GM21367 (cell line): ENCODE measurements at regions not wholly inside any gene's neighbourhood (a gene's known extent, or its start where the extent isn't known, plus 50 kb on each side); places are given as distances from the start of the nearest gene placed in this dataset.

Source experiments
- ATAC-seq: cut with Tn5 transposase; IDR thresholded peaks from one replicate; pipeline ENCODE4 v1.9.1; 2021; ENCODE audit not compliant: unreplicated experiment

DNA sequence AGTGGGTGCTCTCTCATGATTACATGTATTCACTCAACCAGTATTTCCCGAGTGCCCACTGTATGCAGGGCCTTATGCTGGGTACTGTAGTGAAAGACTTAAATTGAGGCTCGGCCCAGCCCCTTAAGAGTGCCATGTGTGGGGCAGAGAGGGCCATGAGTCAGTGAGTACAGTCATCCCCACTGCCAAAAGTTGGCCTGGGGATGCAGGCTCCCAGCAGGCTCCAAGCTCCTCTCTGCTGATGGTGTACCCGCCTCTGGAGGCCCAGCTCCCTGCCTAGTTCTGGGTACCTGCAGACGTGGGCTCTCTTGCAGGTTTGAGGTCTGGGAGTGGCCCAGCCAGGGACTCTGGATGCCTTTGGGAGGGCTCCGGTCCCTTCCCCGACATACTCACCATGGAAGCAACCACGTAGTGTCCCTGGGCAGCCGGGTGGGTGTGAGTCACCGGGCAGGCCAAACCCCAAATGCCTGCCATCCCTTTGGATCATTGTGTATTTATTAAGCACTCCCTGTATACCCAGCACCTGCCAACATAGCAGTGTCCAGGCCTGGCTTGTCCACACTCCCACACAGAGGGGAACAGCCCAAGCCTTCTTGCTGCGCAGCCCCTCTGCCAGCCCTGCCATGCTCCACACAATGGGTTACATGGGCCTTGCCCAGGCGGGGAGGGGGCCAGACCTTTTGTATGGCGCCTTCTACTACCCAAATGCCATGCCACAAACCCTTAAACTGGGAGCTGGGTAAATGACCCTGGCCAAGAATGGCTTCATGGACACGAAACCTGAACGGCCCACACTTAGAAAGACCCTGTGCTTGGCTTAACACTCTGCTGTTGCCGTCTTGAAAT is 153.6 kb downstream of the VEGFA start:
- ATAC-seq = no peak

DNA sequence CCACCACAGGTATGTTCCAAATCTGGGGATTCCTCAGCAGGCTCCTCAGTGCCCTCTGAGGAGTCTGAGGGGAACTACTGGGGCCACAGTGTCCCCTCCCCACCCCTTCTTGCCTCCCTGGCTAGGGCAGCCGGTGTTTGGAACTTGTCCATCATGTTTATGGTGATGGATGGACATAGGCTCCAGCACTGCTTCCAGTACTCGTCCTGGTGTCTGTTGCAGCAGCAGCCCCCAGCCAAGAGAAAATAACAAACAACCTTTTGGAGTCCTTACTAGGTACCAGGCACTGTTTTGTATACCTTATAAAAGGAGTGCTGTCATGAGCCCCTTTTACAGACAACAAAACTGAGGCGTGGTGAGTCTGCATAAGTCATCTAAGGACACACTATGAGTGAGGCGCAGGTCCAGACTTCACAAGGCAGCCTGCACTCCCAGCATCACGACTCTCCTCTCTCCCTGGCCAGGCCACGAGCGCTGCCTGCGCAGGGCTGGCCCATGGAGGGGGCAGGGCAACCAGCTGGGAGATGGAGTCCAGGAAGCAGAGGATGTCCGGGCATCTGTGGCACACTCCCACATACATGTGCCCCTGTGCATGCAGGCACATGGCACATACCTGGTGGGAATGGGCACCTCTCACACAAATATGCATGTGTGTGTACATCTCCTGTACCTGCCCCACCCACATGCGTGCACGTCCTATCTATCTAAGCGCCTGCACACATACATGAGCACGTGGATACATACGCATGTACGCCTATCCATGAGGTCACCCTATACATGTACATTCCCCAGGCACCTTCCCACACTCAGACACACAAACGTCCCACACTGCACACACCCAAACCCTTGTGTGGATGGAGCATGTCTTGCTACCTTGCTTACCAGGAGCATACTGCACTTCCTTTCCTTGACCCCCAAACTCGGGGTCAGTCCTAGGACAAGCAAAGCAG is 152.7 kb downstream of the VEGFA start:
- ATAC-seq = no peak

DNA sequence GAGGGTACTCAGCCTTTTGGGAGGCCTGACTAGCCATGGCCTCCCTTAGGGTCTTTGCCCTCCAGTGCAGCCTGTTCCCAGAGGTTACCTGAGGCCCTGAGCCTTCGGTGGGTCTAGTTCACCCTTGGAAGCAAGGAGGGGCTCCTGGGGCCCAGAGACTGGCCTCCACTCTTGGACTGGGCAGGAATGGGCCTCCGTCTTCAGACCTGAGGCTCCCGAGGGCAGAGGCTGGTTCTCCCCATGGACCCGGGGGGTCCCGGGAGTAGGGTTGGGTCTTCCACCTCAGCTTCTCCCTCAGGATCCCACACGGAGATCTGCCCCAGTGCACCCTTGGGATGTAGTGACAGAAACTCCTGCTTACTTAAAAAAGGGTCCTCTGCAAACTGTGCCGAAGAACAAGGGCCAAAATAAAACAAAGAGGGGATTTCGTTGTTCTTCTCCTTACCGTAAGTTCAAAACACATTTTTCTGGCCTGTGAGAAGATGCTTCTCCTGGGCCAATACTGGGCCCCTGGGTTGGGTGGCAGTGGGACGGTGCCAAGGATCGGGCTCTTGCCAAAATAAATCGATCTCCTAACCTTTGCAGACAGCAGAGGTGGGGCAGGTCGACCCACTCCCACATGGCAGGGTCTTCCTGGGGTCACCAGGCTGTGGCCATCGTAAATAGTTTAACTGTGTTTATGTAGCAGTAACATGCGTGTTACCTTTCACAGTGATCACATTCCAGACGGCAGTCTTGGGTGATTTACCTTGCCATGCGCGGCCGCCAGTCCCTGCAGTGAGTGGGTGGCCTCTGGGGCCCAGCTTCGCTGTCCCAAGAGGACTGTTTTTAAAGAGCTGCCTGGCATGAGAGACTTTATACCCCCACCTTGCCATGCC is 151.8 kb downstream of the VEGFA start:
- no peak for ATAC-seq

DNA sequence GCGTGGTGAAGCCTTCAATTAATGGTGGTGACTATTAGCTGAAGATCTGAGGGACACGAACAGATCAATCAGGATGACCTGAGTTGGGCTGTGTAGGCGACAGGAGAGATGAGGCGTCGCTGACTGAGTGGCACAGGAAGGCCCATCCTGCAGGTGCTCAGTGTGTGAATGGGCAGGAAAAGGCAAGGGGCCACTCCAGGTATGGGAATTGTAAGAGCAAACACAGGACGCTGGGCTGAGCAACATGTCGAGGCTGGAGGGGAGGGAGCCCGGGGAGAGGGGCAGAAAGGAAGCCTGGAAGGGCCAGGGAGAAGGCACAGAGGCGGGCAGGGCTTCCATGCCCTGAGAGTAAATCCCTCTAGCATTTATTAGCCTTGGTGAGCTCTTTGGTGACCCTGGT is 151.0 kb downstream of the VEGFA start:
- ATAC-seq = no peak

DNA sequence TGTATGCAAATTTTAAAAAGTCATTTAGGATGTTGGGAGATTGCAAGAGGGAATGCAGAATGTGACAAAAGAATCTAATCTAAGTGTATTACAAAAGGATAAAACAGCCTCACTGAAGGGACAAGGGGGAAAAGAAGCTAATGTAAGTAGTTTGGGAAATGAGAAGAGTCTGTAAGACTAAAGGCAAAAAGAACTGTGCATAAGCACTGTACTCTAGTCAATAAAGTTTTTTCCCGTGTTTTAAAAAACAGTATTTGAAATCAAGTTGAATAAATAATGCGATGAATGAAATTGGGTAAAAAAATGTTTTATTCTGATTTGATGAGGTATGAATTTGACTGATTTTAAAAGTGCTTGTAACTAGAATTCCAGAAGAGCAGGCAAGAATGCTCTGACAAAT is 149.8 kb downstream of the VEGFA start:
- no peak for ATAC-seq

DNA sequence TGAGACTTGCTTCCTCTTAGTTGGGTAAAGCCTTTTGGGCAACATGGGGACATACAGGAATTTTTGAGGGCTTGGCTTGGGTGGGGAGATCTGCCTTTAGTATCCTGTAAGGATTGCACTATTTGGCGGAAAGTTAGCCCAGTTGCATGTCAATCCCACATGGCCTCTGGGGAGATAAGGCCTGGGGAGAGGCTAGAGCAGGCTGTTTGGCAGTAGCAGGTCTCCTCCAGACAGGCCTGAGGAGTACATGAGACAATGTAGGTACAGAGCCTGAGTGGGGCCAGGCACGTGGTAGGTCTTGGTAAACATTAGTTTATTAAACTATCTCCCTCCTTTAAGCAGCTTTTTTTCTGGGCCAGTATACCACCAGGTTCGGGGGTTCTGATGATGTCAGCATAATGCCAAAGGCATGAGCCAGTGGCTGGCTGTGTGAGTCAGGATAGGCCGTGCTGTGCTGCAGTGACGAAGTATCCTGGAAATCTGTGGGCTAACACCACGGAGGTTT is 147.9 kb downstream of the VEGFA start:
- no peak for ATAC-seq

DNA sequence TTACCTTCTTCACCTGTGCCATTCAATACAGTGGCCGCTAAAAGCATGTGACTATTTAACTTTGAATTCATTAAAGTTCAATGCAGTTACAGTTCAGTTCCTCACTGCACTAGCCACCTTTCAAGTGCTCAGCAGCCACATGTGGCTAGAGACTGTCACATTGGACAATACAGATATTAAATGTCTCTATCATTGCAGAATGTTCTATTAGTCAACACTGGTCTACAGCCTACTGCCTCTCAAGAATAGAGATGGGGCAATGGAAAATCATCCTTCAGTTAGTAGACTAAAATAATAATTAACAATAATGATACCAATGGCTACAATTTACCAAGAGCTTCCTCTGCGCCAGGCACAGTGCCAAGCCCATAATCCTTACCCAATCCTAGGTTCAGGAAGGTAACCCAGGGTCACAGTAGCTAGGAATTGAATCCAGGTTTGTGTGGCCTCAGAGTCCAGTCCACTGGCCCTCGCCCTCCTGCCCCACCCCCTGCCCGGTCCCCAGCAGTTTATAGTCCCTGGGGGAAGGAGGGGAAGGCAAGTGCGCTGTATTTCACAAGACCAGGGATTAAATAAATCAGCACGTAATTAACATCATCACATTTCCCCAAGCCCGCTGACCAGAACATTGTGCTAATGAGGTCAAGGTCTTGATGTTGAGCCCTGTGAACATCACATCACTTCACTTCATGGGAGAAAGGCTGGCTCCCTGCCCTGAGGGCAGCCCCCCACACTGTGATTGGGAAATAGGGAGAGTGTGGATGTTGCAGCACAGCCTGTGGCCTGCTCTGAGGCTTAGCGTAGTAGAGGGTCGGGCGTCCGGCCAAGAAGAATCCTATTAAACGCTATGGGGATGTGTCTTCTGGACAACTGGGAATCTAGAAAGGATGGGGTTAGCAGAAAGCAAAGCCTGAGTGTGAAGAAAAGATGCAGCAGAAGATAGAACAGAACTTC is 147.2 kb downstream of the VEGFA start:
- ATAC-seq = no peak

DNA sequence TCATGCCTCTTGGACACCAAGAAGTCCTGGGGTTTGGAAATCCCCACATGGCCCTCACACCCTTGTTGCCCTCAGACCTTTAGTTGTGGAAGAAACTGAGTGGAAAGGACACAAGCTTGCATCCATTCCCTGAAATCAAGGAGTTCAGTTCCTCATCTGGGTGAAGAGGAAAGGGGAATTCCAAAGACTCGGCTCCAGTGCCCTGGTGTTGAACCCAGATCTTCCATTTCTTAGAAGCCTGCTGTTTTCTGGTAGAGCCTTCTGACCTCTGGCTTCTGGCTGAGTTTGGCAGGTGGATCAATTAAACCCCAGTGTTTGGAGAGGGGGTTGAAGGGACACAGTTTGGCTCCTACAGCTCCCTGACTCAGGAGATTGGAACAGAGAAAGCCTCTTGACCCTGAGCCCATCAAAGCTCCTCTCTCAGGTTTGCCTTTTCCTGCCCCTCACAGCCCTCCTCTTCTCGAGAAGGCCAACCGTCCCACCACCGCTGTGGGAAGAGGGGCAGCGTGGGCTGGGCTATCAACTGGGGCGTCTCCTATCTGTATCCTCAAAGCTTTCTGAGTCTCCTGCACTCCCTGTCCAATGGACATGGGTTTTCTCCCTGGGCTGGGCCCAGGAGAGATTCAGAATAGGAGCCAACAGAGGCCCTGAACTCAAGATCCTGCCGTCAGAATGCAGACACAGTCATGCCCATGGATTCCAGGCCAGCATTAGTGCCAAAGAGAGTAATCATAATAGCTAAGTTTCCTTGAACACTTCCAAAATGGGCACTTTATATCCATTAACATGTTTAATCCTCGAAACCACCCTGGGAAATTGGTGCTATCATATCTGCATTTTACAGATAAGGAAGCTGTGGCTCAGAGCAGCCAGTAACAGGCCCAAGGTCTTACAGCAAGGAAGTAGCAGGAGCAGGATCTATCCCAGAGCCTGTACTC is 146.2 kb downstream of the VEGFA start:
- ATAC-seq = no peak

DNA sequence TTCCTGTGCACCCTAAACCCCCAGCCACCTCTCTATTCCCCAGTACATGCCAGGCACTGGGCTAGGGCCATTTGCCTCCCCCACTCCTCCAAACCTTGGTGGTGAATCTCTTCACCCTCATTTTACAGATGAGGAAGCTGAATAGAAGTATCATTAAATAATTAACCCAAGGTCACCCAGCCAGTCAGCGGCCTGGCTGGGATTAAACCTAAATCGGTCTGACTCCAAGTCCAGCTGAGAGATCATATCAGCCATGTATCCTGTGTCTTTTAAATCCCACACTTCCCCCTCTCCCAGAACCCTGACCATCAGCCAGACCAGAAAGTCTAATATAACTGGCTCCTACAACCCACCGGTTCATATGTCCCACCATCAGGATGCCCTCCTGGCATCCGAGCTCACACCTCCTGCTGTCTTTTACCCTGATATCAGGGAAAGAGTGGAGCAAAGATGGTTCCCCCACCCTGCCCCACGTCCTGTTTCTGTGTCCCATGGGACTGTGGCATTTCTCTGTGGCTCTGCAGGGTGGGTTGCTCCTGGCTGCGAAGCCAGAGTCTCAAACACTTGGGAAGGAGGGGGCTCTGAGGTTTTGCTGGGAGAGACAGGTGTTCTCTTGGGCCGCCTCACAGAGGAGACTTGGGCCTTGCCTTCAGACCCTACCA is 145.3 kb downstream of the VEGFA start:
- no peak for ATAC-seq

DNA sequence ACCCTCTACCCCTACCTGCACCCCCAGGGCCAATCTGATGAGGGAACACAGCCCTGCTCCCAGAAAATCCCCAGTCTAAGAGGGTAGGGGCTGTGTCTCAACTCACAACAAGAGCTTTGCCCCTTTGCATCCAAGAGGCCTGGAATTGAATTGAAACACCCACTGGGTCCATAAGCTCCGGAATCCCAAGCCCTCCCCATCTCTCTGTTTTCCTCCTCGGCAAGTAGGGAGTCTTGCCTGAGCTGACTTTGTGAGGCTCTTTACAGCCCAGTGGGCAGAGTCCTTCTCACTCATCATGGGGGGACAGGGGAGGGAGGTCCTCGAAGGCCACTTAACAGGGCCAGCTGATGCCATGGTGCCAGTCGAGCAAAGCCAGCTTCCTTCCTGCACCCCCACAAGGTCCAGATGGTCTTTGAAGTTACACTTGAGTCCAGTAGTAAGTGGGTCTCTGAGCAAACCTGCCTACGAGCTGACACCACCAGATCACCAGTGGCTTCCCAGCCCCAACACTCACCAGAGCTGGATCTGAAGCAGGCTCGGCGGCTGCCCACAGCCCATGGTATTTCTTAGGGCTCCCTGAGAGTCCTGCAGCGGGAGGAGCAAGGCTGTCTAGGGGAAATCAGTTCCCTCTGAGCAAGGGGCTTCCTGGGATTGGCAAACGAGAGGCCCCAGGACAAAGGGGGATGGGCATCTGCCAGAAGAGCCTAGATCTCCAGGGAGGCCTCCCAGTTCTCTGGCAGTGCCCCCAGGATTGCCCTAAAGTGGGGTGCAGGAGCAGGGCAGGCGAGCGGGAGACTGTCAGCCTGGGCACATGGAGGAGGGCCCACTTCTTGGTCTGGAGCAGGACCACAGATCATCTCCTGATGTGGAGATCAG is 144.5 kb downstream of the VEGFA start:
- no peak for ATAC-seq

DNA sequence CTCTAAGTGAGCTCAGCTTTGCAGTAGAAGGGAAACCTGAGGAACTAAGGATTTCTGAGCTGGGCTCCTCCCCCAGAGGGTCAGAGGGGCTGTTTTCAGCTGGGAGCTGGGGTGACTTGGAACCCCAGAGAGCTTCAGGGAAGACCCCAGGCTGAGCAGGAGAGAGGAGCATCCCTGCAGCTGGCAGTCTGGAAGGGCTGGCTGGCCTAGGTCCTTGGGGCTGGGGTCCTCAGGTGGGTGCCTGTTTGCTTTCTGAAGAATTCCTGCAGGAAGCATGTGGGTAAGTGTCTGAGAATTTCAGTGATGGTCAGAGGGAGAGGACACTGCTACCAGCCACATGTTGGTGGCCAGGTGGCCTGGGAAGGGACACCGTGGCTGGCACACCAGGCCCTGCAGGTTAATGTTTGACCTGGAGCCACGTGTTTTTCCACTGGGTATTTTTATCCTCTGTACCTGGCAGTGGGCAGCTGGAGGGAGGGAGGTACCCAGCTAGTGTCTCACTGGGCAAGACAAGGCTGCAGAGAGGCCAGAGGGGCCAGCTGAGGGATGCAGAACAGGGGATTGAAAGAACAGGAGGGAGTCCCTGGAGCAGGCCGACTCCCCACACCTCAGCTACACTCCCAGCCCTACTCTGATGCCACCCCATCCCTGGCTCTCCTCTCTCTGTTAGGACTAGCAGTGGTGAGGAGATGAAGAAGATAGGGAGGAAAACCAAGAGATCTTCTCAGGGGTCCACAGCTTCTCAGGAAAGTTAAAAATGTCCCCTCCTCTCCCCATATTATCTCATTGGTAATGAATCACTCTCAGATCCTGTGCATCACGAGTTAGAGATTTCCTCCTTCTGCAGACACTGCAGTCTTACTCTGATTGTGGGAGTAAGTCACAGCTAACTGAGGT is 143.6 kb downstream of the VEGFA start:
- no peak for ATAC-seq

DNA sequence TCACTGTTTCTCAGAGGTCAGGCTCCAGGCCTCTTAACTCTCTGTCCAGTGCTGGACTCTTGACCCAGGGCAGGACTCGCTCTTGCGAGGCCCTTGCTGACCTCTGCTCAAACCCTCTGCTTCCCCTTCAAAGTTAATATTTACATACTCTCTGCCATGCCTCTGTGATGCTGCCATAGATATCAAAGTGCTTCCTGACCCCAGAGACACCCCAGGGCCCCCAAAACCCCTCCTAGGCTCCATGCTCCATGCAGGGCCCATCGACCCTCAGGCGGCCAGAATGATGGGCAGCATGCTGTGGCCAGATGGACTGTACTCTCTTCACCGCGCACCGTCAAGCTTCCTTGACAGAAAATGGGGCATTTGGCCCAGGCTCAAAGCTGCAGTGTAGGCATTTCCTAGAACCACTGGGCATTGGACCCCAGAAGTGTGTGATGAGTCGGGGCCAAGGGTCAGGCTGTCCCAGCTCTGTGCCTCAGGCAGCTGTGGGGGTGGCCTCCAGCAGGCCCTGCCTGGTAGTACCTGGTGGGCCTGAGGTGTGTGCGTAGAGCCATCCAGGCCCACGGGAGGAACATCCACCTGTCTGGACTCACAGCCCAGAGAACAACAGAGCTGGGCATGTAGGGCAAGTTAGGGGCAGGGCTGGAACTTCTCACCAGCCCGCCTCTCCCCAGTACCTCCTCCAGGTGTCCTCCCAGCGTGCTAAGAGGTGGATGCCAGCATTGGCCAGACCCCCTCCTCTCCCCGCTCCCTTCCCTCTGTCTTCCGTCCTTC is 142.8 kb downstream of the VEGFA start:
- no peak for ATAC-seq

DNA sequence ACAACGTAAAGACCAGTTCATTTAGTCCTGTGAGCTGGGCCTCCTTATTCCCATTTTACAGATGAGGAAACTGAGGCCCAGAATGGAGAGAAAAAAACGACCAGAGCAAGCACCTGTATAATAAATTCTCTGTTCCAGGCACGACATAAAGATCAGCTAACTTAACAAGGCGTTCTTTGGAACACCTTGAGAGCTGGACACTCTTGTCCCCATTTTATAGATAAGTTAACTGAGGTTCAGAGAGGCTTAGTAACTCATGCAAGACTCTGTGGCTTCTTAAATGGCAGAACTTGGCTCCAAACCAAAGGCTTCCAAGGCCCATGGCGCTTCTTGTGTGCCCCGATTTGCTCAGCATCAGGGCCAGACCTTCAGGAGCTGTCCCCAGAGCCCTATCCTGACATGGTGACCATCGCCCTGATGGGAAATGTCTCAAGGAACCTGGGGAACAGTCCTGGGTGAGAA is 142.1 kb downstream of the VEGFA start:
- no peak for ATAC-seq

DNA sequence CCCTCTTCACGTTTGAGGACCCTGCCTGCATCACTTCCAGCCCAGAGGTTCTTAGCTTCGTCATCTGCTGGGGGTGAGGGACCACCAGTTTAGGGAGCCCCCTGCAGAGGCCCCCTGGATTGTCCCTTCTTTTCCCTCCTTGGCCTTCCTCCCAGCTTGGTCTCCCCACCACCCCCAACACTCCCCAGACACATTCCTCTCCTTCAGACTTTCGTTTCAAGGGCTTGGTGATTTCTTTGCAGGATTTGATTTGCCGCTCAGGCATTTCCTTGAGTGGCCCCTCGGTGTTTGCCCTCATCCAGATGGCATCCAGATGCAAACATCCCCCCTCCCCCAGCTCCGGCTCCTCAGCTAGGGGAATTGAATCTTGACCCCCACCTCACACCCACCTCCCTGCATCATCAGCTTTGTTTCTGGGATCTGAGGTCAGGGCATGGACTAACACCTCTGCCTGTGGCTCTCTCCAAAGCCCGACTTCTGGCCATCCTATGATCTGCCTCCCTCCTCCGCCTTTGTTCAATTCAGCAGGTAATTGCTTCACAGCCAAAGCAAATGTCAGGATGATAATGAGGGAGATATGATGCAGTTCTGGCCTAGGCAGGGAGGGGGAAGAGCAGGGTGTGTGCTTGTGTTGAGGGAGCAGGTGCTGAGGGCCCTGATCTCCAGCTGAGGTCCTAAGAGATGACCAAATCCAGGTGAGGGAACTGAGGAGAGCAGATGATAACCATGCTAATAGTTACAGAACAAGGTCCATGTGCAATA is 141.5 kb downstream of the VEGFA start:
- no peak for ATAC-seq
